ENCODE measurements at regions not wholly inside any gene's neighbourhood (a gene's known extent, or its start where the extent isn't known, plus 50 kb on each side); places are given as distances from the start of the nearest gene placed in this dataset.
"Not testable (repeated sequence)": the region's sequence is repeated elsewhere in the genome, so short reads cannot be mapped to it uniquely, and the experiment has no call there.

DNA sequence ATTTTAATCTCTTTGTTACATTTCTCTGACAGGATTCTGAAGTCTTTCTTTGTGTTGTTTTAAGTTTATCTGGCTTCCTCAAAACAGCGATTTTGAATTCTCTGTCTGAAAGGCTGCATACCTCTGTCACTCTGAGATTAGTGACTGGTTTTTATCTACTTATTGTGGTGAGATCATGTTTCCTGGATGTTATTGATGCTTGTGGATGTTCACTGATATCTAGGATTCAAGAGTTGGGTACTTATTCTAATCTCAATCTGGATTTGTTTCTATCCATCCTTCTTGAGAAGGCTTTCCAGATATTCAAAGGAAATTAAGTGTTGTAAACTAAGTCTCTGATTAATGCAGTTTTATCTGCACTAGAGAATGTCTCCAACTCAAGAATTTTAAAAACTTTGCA is 1076.1 kb upstream of the ADGRB3 start:
- Mint-ChIP-seq H3K9me3 (peaks cover 22 to 67% (median 39%) of the 10 kb centered on the region in 6 donors), H3K27me3 (ENCODE audit: low read depth in 3 of 3) (no peaks in the 10 kb centered on the region), H3K36me3 (peaks cover 0 to 8% (median 4%) of the 10 kb centered on the region in 3 donors), H3K4me1 (no peaks in the 10 kb centered on the region), H3K27ac (no peak overlapping the region), H3K4me3 (no peak overlapping the region)
- no peak for DNase-seq

- DNase-seq = no peak
- Mint-ChIP-seq H3K4me3 (no peak overlapping the region), H3K9me3 (peaks cover 13 to 65% (median 41%) of the 10 kb centered on the region in 6 donors), H3K27me3 (ENCODE audit: low read depth in 3 of 3) (peaks cover 0 to 3% (median 0%) of the 10 kb centered on the region in 3 donors), H3K27ac (no peak overlapping the region), H3K36me3 (peaks cover 0 to 5% (median 0%) of the 10 kb centered on the region in 3 donors), H3K4me1 (no peaks in the 10 kb centered on the region)
Measured at GRCh38 chr6:67544851-67545452, 1090.1 kb upstream of the ADGRB3 start.

GRCh38 chr6:67541586-67541985 is 1093.5 kb upstream of the ADGRB3 start:
- Mint-ChIP-seq H3K9me3 (peaks cover 10 to 56% (median 35%) of the 10 kb centered on the region in 6 donors), H3K36me3 (peaks cover 0 to 5% (median 0%) of the 10 kb centered on the region in 3 donors), H3K4me3 (no peak overlapping the region), H3K27me3 (ENCODE audit: low read depth in 3 of 3) (peaks cover 0 to 3% (median 0%) of the 10 kb centered on the region in 3 donors), H3K4me1 (no peaks in the 10 kb centered on the region), H3K27ac (no peak overlapping the region)
- no peak for DNase-seq

DNA sequence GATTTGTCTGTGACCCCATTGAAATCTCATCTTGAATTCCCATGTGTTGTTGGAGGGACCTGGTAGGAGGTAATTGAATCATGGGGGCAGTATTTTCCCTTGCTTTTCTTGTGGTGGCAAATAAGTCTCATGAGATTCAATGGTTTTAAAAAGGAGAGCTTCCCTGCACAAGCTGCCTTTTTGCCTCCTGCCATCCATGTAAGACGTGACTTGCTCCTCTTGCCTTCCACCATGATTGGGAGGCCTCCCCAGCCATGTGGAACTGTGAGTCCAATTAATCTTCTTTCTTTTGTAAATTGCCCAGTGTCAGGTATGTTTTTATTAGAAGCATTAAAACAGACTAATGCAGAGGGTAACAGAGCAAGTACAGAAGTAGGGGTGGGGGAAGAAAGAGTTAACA is 1097.0 kb upstream of the ADGRB3 start:
- no peaks in the 10 kb centered on the region for H3K27me3 Mint-ChIP-seq (ENCODE audit: low read depth in 3 of 3)

DNA sequence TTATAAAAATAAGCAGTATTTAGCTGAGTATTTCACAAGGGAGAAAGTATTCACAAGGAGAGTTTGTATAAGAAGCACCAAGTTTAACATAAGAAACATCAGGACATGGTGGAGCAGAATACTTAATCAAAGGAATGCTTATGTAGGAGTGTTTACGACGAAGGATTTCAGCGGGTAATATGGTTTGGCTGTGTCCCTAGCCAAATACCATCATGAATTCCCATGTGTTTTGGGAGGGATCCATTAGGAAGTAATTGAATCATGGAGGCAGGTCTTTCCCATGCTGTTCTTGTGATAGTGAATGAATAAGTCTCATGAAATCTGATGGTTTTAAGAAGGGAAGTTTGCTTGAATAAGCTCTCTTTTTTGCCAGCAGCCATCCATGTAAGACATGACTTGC is 1099.1 kb upstream of the ADGRB3 start:
- no peaks in the 10 kb centered on the region for H3K27me3 Mint-ChIP-seq (ENCODE audit: low read depth in 3 of 3)
- DNase-seq = no peak
- H3K9me3 Mint-ChIP-seq = peaks cover 18 to 64% (median 38%) of the 10 kb centered on the region in 6 donors
- H3K36me3 Mint-ChIP-seq = no peaks in the 10 kb centered on the region
- no peaks in the 10 kb centered on the region for H3K4me1 Mint-ChIP-seq
- no peak overlapping the region for H3K27ac Mint-ChIP-seq
- no peak overlapping the region for H3K4me3 Mint-ChIP-seq

More for the DNA sequence above, 1097.0 kb upstream of the ADGRB3 start:
- H3K36me3 Mint-ChIP-seq = peaks cover 0 to 5% (median 0%) of the 10 kb centered on the region in 3 donors
- no peak overlapping the region for H3K27ac Mint-ChIP-seq
- DNase-seq = no peak
- no peak overlapping the region for H3K4me3 Mint-ChIP-seq
- peaks cover 13 to 65% (median 42%) of the 10 kb centered on the region in 6 donors for H3K9me3 Mint-ChIP-seq
- no peaks in the 10 kb centered on the region for H3K4me1 Mint-ChIP-seq

GRCh38 chr6:67506352-67506751 is 1128.7 kb upstream of the ADGRB3 start:
- peaks cover 0 to 2% (median 0%) of the 10 kb centered on the region in 3 donors for H3K27me3 Mint-ChIP-seq (ENCODE audit: low read depth in 3 of 3)
- no peak overlapping the region for H3K27ac Mint-ChIP-seq

DNA sequence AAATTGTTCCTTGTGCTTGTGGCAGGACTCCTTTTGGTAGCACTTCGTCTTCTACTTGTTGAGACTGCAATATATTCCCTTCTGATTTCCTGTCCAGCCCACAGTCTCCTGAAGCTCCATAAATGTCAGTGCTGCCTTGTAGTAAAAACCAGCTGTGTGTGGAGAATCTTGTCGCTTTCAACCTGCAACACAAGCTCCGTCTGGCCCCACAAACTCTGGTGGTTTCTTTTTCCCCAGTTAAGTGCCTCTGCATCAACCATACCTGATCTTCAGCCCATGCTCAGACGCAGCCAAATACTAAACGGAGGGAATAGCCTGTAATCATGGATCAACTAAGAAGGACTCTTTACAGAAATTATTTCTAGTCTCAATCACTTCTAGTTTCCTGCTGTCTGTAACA is 1133.3 kb upstream of the ADGRB3 start:
- H3K9me3 Mint-ChIP-seq = peaks cover 8 to 44% (median 21%) of the 10 kb centered on the region in 6 donors
- no peak overlapping the region for H3K4me3 Mint-ChIP-seq
- DNase-seq = no peak
- no peaks in the 10 kb centered on the region for H3K4me1 Mint-ChIP-seq
- H3K36me3 Mint-ChIP-seq = no peaks in the 10 kb centered on the region
- H3K27ac Mint-ChIP-seq = no peak overlapping the region
- H3K27me3 Mint-ChIP-seq (ENCODE audit: low read depth in 3 of 3) = peaks cover 0 to 2% (median 0%) of the 10 kb centered on the region in 3 donors

More at GRCh38 chr6:67506352-67506751, 1128.7 kb upstream of the ADGRB3 start:
- no peak for DNase-seq
- Mint-ChIP-seq H3K36me3 (no peaks in the 10 kb centered on the region), H3K4me3 (no peak overlapping the region), H3K4me1 (no peaks in the 10 kb centered on the region), H3K9me3 (peaks cover 7 to 52% (median 28%) of the 10 kb centered on the region in 6 donors)

GRCh38 chr6:67497749-67498148 is 1137.3 kb upstream of the ADGRB3 start:
- DNase-seq = no peak
- H3K27me3 Mint-ChIP-seq (ENCODE audit: low read depth in 3 of 3) = no peaks in the 10 kb centered on the region
- no peak overlapping the region for H3K27ac Mint-ChIP-seq
- H3K4me1 Mint-ChIP-seq = no peaks in the 10 kb centered on the region
- H3K4me3 Mint-ChIP-seq = no peak overlapping the region
- H3K36me3 Mint-ChIP-seq = no peaks in the 10 kb centered on the region
- peaks cover 13 to 42% (median 23%) of the 10 kb centered on the region in 6 donors for H3K9me3 Mint-ChIP-seq

DNA sequence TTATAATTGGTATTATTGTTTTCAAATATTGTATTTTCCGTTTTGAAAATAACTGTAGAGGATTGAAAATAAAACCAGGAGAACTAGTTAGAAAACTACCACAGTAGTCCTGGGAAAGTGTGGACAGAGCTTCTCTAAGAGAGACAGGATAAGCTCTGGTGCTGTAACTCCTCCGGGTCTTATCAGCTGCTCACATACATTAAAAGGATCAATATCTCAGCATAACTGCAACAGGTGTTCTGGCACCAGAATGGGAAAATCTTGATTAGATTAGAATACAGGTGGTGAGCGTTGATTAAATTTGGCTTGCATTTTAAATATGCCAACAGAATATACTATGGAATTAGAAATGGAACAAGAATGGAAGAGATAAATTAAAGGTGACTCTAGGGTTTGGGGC is 1138.9 kb upstream of the ADGRB3 start:
- peaks cover 6 to 40% (median 28%) of the 10 kb centered on the region in 6 donors for H3K9me3 Mint-ChIP-seq
- H3K4me1 Mint-ChIP-seq = no peaks in the 10 kb centered on the region
- H3K27ac Mint-ChIP-seq = no peak overlapping the region
- no peaks in the 10 kb centered on the region for H3K36me3 Mint-ChIP-seq
- no peaks in the 10 kb centered on the region for H3K27me3 Mint-ChIP-seq (ENCODE audit: low read depth in 3 of 3)
- DNase-seq = no peak
- H3K4me3 Mint-ChIP-seq = no peak overlapping the region

DNA sequence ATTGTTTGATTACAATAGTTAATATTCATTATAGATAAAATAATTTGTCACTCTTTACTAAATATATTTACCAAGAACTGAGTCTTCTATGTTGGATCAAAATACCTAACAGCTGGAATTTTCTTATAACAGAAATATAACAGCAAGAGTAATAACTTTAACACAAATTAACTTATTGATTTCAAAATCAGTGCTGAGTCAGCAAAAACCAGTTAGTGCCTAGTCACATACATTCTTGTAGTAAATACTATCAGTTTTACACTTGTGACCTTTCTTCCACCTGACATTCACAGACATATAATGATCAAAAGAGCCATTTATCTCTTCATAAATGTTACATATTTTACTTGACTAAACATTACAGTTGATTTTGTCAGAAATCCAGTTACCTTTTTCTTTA is 1141.4 kb upstream of the ADGRB3 start:
- H3K4me3 Mint-ChIP-seq = no peak overlapping the region
- peaks cover 0 to 1% (median 0%) of the 10 kb centered on the region in 3 donors for H3K27me3 Mint-ChIP-seq (ENCODE audit: low read depth in 3 of 3)
- DNase-seq = no peak
- H3K9me3 Mint-ChIP-seq = peaks cover 8 to 55% (median 40%) of the 10 kb centered on the region in 6 donors
- H3K27ac Mint-ChIP-seq = no peak overlapping the region
- H3K36me3 Mint-ChIP-seq = no peaks in the 10 kb centered on the region
- no peaks in the 10 kb centered on the region for H3K4me1 Mint-ChIP-seq

GRCh38 chr6:67475700-67476099 is 1159.4 kb upstream of the ADGRB3 start:
- Mint-ChIP-seq H3K4me1 (no peaks in the 10 kb centered on the region), H3K36me3 (no peaks in the 10 kb centered on the region), H3K9me3 (peaks cover 7 to 54% (median 18%) of the 10 kb centered on the region in 6 donors), H3K4me3 (no peak overlapping the region), H3K27ac (no peak overlapping the region), H3K27me3 (ENCODE audit: low read depth in 3 of 3) (peaks cover 0 to 3% (median 2%) of the 10 kb centered on the region in 3 donors)
- no peak for DNase-seq

GRCh38 chr6:67467341-67467740 is 1167.7 kb upstream of the ADGRB3 start:
- Mint-ChIP-seq H3K36me3 (peaks cover 0 to 8% (median under 1%) of the 10 kb centered on the region in 3 donors), H3K27me3 (ENCODE audit: low read depth in 3 of 3) (no peaks in the 10 kb centered on the region), H3K27ac (no peak overlapping the region)

DNA sequence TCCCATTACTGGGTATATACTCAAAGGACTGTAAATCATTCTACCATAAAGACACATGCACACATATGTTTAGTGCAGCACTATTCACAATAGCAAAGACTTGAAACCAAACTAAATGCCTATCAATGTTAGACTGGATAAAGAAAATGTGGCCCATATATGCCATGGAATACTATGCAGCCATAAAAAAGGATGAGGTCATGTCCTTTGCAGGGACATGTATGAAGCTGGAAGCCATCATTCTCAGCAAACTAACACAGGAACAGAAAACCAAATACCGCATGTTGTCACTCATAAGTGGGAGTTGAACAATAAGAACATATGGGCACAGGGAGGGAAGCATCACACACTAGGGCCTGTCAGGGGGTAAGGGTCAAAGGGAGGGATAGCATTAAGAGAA is 1172.4 kb upstream of the ADGRB3 start:
- H3K4me1 Mint-ChIP-seq = not testable (repeated sequence)

More at GRCh38 chr6:67467341-67467740, 1167.7 kb upstream of the ADGRB3 start:
- Mint-ChIP-seq H3K4me1 (no peaks in the 10 kb centered on the region), H3K4me3 (no peak overlapping the region), H3K9me3 (peaks cover 11 to 40% (median 24%) of the 10 kb centered on the region in 6 donors)
- DNase-seq = no peak

DNA sequence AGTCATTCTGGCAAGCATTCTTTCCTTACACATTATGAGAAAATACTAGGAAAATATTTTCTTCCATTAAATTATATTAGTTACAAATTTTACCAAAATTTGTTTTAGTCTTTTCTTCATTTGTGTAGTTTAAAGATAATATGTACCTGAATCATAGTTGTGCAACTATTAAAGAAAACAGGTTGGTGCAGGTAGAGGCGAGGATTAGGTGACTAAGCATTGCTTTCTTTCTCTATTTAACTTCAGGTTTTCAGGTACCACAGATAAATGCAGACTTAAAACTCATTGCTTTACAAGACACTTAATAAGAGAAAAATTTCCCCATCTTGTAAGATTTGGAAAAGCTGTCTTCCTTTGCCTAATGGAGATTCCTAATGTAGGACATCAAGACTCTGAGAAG is 1175.5 kb upstream of the ADGRB3 start:
- peaks cover 0 to 2% (median 1%) of the 10 kb centered on the region in 3 donors for H3K27me3 Mint-ChIP-seq (ENCODE audit: low read depth in 3 of 3)
- peaks cover 0 to 5% (median 0%) of the 10 kb centered on the region in 3 donors for H3K36me3 Mint-ChIP-seq
- H3K27ac Mint-ChIP-seq = no peak overlapping the region
- no peaks in the 10 kb centered on the region for H3K4me1 Mint-ChIP-seq
- DNase-seq = no peak
- no peak overlapping the region for H3K4me3 Mint-ChIP-seq
- H3K9me3 Mint-ChIP-seq = peaks cover 9 to 64% (median 44%) of the 10 kb centered on the region in 6 donors

More for the DNA sequence above, 1172.4 kb upstream of the ADGRB3 start:
- peaks cover 12 to 73% (median 49%) of the 10 kb centered on the region in 6 donors for H3K9me3 Mint-ChIP-seq
- H3K36me3 Mint-ChIP-seq; H3K27ac Mint-ChIP-seq; H3K27me3 Mint-ChIP-seq (ENCODE audit: low read depth in 3 of 3); DNase-seq; H3K4me3 Mint-ChIP-seq: not testable (repeated sequence)

GRCh38 chr6:67458265-67458664 is 1176.8 kb upstream of the ADGRB3 start:
- no peak overlapping the region for H3K27ac Mint-ChIP-seq
- no peak for DNase-seq
- no peak overlapping the region for H3K4me3 Mint-ChIP-seq
- H3K4me1 Mint-ChIP-seq = no peaks in the 10 kb centered on the region
- H3K27me3 Mint-ChIP-seq (ENCODE audit: low read depth in 3 of 3) = peaks cover 0 to 2% (median 1%) of the 10 kb centered on the region in 3 donors
- peaks cover 0 to 5% (median 2%) of the 10 kb centered on the region in 3 donors for H3K36me3 Mint-ChIP-seq
- peaks cover 13 to 71% (median 50%) of the 10 kb centered on the region in 6 donors for H3K9me3 Mint-ChIP-seq
